ENCODE measurements at regions not wholly inside any gene's neighbourhood (a gene's known extent, or its start where the extent isn't known, plus 50 kb on each side); places are given as distances from the start of the nearest gene placed in this dataset.

GRCh38 chr6:105621564-105622175, 218.8 kb upstream of the PREP start:
- TF ChIP-seq CTCF (IDR thresholded peaks at IDR 0.05; ENCODE audit: insufficient read depth, low read length, poor library complexity, severe bottlenecking) (no peak), EZH2phosphoT487 (conservative IDR thresholded peaks at IDR 0.05; ENCODE audit: low read length) (no peak)
